ENCODE measurements at regions not wholly inside any gene's neighbourhood (a gene's known extent, or its start where the extent isn't known, plus 50 kb on each side); places are given as distances from the start of the nearest gene placed in this dataset.

DNA sequence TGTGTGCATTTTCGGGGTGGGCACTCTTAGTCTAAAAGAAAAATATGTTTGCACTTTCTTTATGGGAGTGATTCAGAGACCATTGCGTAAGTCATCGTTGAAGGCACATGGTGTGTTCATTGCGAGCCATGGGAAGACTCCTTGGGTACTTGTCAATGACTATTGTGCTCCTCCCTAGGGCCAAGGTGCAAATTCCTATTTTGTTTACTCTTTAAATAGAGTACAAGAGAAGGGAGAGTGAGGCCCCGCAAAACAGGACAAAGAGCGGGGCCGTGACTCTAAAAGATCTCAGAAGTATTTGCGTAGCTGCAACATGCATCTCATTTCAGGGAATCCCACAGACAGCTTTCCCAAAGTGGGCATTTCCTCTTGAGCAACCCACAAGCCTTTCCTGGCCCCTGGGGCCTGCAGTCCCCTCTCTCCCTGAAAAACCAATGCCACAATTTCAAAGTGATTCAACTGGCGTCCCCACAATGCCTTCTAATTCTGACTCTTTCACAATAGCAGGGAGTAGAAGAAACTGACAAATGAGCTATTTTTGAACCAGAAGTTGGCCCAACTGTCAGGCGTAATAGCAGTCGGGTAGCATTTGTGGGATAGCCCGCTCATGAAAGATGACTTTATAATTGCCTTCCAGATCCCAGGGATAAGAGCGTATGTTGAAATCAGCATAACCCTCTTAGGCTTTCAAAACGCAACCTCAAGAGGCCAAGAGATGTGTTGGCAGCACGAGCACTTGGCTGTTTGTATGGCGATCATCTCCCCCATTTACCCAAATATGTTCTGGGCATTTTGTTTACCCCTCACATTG lies 277.9 kb upstream of the BMP2 start:
- CTCF ChIA-PET: no interaction called here
- Mint-ChIP-seq H3K27me3 (ENCODE audit: low read depth) (no peaks in the 10 kb centered on the region), H3K4me3 (no peak overlapping the region), H3K9me3 (no peaks in the 10 kb centered on the region), H3K36me3 (no peaks in the 10 kb centered on the region), H3K4me1 (0 out of 2 replicates have a peak, but pooled peaks cover 4% of the 10 kb centered on the region), H3K27ac (no peak overlapping the region)
- DNase-seq (ENCODE audit: low spot score) (no peak), ATAC-seq (no peak)
- TF ChIP-seq MAX (CRISPR knock-in tag; IDR thresholded peaks at IDR 0.05) (no peak), ZNF138 (CRISPR knock-in tag; conservative IDR thresholded peaks at IDR 0.05) (no peak), NR3C1 (CRISPR knock-in tag; conservative IDR thresholded peaks at IDR 0.05; ENCODE audit: low read depth) (no peak), IRF2 (CRISPR knock-in tag; IDR thresholded peaks at IDR 0.05; ENCODE audit: borderline replicate concordance, low read depth) (no peak), RELA (CRISPR knock-in tag; IDR thresholded peaks at IDR 0.05; ENCODE audit: borderline replicate concordance) (no peak), TEAD4 (CRISPR knock-in tag; IDR thresholded peaks at IDR 0.05) (no peak), ETV6 (CRISPR knock-in tag; IDR thresholded peaks at IDR 0.05) (no peak), ZNF263 (CRISPR knock-in tag; IDR thresholded peaks at IDR 0.05; ENCODE audit: low read depth) (no peak), ATF6 (CRISPR knock-in tag; IDR thresholded peaks at IDR 0.05) (no peak), SMAD4 (CRISPR knock-in tag; IDR thresholded peaks at IDR 0.05) (no peak), NR1H2 (CRISPR knock-in tag; IDR thresholded peaks at IDR 0.05) (no peak), NR2C2 (CRISPR knock-in tag; IDR thresholded peaks at IDR 0.05) (no peak), ATF3 (CRISPR knock-in tag; conservative IDR thresholded peaks at IDR 0.05) (no peak), E2F4 (CRISPR knock-in tag; IDR thresholded peaks at IDR 0.05; ENCODE audit: borderline replicate concordance, low read depth) (no peak), NFYB (CRISPR knock-in tag; conservative IDR thresholded peaks at IDR 0.05; ENCODE audit: low read depth) (no peak)
- TF ChIP-seq, protein P1, sequence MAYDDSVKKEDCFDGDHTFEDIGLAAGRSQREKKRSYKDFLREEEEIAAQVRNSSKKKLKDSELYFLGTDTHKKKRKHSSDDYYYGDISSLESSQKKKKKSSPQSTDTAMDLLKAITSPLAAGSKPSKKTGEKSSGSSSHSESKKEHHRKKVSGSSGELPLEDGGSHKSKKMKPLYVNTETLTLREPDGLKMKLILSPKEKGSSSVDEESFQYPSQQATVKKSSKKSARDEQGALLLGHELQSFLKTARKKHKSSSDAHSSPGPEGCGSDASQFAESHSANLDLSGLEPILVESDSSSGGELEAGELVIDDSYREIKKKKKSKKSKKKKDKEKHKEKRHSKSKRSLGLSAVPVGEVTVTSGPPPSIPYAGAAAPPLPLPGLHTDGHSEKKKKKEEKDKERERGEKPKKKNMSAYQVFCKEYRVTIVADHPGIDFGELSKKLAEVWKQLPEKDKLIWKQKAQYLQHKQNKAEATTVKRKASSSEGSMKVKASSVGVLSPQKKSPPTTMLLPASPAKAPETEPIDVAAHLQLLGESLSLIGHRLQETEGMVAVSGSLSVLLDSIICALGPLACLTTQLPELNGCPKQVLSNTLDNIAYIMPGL (CRISPR knock-in tag; IDR thresholded peaks at IDR 0.05): no peak
- TF ChIP-seq, protein P2, sequence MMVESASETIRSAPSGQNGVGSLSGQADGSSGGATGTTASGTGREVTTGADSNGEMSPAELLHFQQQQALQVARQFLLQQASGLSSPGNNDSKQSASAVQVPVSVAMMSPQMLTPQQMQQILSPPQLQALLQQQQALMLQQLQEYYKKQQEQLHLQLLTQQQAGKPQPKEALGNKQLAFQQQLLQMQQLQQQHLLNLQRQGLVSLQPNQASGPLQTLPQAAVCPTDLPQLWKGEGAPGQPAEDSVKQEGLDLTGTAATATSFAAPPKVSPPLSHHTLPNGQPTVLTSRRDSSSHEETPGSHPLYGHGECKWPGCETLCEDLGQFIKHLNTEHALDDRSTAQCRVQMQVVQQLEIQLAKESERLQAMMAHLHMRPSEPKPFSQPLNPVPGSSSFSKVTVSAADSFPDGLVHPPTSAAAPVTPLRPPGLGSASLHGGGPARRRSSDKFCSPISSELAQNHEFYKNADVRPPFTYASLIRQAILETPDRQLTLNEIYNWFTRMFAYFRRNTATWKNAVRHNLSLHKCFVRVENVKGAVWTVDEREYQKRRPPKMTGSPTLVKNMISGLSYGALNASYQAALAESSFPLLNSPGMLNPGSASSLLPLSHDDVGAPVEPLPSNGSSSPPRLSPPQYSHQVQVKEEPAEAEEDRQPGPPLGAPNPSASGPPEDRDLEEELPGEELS (CRISPR knock-in tag; IDR thresholded peaks at IDR 0.05): no peak
- TF ChIP-seq, protein P3, sequence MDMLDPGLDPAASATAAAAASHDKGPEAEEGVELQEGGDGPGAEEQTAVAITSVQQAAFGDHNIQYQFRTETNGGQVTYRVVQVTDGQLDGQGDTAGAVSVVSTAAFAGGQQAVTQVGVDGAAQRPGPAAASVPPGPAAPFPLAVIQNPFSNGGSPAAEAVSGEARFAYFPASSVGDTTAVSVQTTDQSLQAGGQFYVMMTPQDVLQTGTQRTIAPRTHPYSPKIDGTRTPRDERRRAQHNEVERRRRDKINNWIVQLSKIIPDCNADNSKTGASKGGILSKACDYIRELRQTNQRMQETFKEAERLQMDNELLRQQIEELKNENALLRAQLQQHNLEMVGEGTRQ (CRISPR knock-in tag; IDR thresholded peaks at IDR 0.05): no peak
- POLR2A ChIA-PET: no interaction called here
